CD4-positive, alpha-beta T cell (primary cell): ENCODE measurements at regions not wholly inside any gene's neighbourhood (a gene's known extent, or its start where the extent isn't known, plus 50 kb on each side); places are given as distances from the start of the nearest gene placed in this dataset.

ENCODE experiments used
- ATAC-seq: fragments of 200-7000 bp; cut with Tn5 transposase; one replicate; pipeline ENCODE4 v1.10.0; 2022; ENCODE audit warnings: mild to moderate bottlenecking; ENCODE audit not compliant: poor library complexity
- CTCF ChIA-PET: fragments of 350-600 bp; sonication (Branson Sonifier 250); formaldehyde crosslinking; loops from one replicate; lab custom pipeline; 2021; ENCODE audit warnings: antibody characterized with exemption, inconsistent platforms; lab: Charles Lee
- POLR2A ChIA-PET: fragments of 350-600 bp; sonication (Branson Sonifier 250); formaldehyde crosslinking; loops from one replicate; lab custom pipeline; 2021; ENCODE audit warnings: antibody characterized with exemption, inconsistent platforms; lab: Charles Lee
- DNase-seq, 14 experiments: peaks; one replicate each; pipeline ENCODE4 v3.0.0-alpha.2; 2013 to 2020; ENCODE audit warnings: mixed read lengths in 2 of 14
- H3K27ac ChIP-seq, 2 donors: one replicate each; pipeline versions ENCODE4 v1.5.1 to v1.7.0; 2013; ENCODE audit warnings: low read length in 2 of 2, low read depth in 1 of 2, mild to moderate bottlenecking in 1 of 2
- H3K27me3 ChIP-seq, 2 experiments: 1 replicate in 1 of 2; 2 replicates in 1 of 2; pipeline versions ENCODE4 v1.6.1 to v1.7.0; 2013; ENCODE audit warnings: low read length in 2 of 2, control low read depth in 1 of 2, mild to moderate bottlenecking in 1 of 2, moderate library complexity in 1 of 2; ENCODE audit not compliant: insufficient read depth in 2 of 2, control insufficient read depth in 1 of 2
- H3K36me3 ChIP-seq: one replicate; pipeline ENCODE4 v1.6.1; 2013; ENCODE audit warnings: low read length, control low read depth; ENCODE audit not compliant: insufficient read depth
- H3K4me1 ChIP-seq: one replicate; pipeline ENCODE4 v1.6.1; 2013; ENCODE audit warnings: low read length, control low read depth; ENCODE audit not compliant: insufficient read depth
- H3K4me3 ChIP-seq: one replicate; pipeline ENCODE4 v1.5.1; 2013; ENCODE audit warnings: mild to moderate bottlenecking, low read length, moderate library complexity
- H3K9me3 ChIP-seq, 2 experiments: 1 replicate in 1 of 2; 2 replicates in 1 of 2; pipeline versions ENCODE4 v1.6.1 to v1.7.0; 2013; ENCODE audit warnings: low read length in 2 of 2, mild to moderate bottlenecking in 2 of 2, control low read depth in 1 of 2, moderate library complexity in 1 of 2; ENCODE audit not compliant: control insufficient read depth in 1 of 2, insufficient read depth in 1 of 2
- H3K27ac Mint-ChIP-seq: one replicate; pipeline ENCODE4 v1.8.0; 2020; ENCODE audit warnings: mixed read lengths
- H3K27me3 Mint-ChIP-seq: one replicate; pipeline ENCODE4 v1.8.0; 2021; ENCODE audit warnings: mixed read lengths
- H3K36me3 Mint-ChIP-seq: one replicate; pipeline ENCODE4 v1.8.0; 2021; ENCODE audit warnings: low read depth, mixed read lengths
- H3K4me1 Mint-ChIP-seq: one replicate; pipeline ENCODE4 v1.8.0; 2021; ENCODE audit warnings: low read depth, mixed read lengths
- H3K4me3 Mint-ChIP-seq: one replicate; pipeline ENCODE4 v1.8.0; 2020; ENCODE audit warnings: mild to moderate bottlenecking, mixed read lengths
- H3K9me3 Mint-ChIP-seq: one replicate; pipeline ENCODE4 v1.8.0; 2020; ENCODE audit warnings: mixed read lengths
- intact Hi-C, 2 experiments: fragments of 100-400 bp; cut with DNase I in 1 of 2; cut with micrococcal nuclease in 1 of 2; formaldehyde crosslinking; loops; one replicate each; pipeline versions ENCODE4 v1.15.1 to v1.9.0; 2023 to 2025; cut with DNase I, micrococcal nuclease
- TF ChIP-seq, protein P1 (sequence below): fragments of 200-600 bp; IDR thresholded peaks from one replicate; pipeline ENCODE4 v1.8.0; 2022; ENCODE audit warnings: antibody characterized with exemption, mild to moderate bottlenecking

DNA sequence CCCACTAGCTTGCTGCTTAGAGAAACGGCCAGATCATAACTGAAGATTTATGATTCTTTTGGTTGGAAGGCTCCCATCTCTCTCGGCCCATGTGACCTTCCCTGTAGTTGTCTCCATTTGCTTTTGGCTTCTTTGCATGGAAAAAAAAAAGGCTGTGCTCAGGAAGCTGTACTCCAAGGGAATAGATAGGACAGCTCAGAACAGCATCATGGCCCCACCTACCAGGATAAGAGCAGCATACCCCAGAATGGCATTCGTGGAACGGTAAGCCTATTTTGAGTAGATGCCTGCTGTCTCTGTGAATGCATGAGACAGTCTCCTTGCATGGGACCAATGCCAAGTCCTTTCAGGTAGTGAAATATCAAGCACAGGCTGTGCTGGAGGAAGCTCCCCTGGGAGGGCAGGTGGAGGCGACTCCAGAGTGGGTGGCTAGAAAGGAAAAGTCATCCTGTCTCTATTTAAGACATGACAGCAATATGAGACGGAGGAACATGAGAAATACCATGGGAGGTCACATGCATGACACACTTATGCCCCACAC is 94.1 kb upstream of the AMOTL1 start:
- Mint-ChIP-seq H3K4me3 (no peak overlapping the region), H3K27ac (no peak overlapping the region), H3K36me3 (no peaks in the 10 kb centered on the region), H3K9me3 (no peaks in the 10 kb centered on the region), H3K4me1 (no peaks in the 10 kb centered on the region), H3K27me3 (no peaks in the 10 kb centered on the region)
- TF ChIP-seq, protein P1, sequence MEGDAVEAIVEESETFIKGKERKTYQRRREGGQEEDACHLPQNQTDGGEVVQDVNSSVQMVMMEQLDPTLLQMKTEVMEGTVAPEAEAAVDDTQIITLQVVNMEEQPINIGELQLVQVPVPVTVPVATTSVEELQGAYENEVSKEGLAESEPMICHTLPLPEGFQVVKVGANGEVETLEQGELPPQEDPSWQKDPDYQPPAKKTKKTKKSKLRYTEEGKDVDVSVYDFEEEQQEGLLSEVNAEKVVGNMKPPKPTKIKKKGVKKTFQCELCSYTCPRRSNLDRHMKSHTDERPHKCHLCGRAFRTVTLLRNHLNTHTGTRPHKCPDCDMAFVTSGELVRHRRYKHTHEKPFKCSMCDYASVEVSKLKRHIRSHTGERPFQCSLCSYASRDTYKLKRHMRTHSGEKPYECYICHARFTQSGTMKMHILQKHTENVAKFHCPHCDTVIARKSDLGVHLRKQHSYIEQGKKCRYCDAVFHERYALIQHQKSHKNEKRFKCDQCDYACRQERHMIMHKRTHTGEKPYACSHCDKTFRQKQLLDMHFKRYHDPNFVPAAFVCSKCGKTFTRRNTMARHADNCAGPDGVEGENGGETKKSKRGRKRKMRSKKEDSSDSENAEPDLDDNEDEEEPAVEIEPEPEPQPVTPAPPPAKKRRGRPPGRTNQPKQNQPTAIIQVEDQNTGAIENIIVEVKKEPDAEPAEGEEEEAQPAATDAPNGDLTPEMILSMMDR = no peak
- CTCF ChIA-PET = no interaction called here
- intact Hi-C loops = no loop called here
- peaks cover 0 to 5% of the 10 kb centered on the region in 2 experiments for H3K9me3 ChIP-seq
- H3K4me3 ChIP-seq = no peak overlapping the region
- H3K27ac ChIP-seq = no peak overlapping the region
- H3K27me3 ChIP-seq = peaks cover 0 to 2% of the 10 kb centered on the region in 2 experiments
- POLR2A ChIA-PET = no interaction called here
- ATAC-seq (no peak), DNase-seq (no peak)
- H3K36me3 ChIP-seq = no peaks in the 10 kb centered on the region
- H3K4me1 ChIP-seq = no peaks in the 10 kb centered on the region

DNA sequence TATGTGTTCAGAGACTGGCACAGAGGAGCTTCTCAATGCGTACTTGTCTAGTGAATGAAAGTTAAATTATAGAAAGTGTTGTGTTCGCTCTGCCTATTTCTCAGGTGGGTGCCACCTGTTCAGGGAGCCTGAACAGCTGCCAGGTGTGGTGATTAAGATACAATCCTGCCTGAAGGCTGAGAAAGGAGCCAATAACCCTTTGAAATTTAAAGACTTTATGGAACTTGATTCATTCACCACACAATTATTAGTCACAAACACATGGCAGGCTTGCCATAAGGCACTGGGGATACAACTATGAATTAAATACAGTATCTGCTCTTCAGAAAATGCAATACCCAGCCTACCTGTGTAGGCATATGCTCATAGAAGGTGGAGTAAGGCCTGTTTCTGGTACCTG is 92.9 kb upstream of the AMOTL1 start:
- no peak overlapping the region for H3K27ac Mint-ChIP-seq
- intact Hi-C loops = no loop called here
- peaks cover 0 to 5% of the 10 kb centered on the region in 2 experiments for H3K9me3 ChIP-seq
- no peaks in the 10 kb centered on the region for H3K4me1 ChIP-seq
- POLR2A ChIA-PET = no interaction called here
- no peak overlapping the region for H3K27ac ChIP-seq
- H3K27me3 Mint-ChIP-seq = no peaks in the 10 kb centered on the region
- no peaks in the 10 kb centered on the region for H3K36me3 ChIP-seq
- ATAC-seq (no peak), DNase-seq (no peak)
- no peak overlapping the region for H3K4me3 ChIP-seq
- no peaks in the 10 kb centered on the region for H3K36me3 Mint-ChIP-seq
- H3K27me3 ChIP-seq = peaks cover 2 to 3% of the 10 kb centered on the region in 2 experiments
- no peaks in the 10 kb centered on the region for H3K4me1 Mint-ChIP-seq
- TF ChIP-seq, protein P1 = no peak
- CTCF ChIA-PET = no interaction called here
- no peaks in the 10 kb centered on the region for H3K9me3 Mint-ChIP-seq
- no peak overlapping the region for H3K4me3 Mint-ChIP-seq

GRCh38 chr11:94675813-94676212 is 92.3 kb upstream of the AMOTL1 start:
- Histone ChIP-seq H3K36me3 (no peaks in the 10 kb centered on the region), H3K4me3 (no peak overlapping the region), H3K27me3 (peaks cover 2 to 3% of the 10 kb centered on the region in 2 experiments), H3K4me1 (no peaks in the 10 kb centered on the region), H3K9me3 (peaks cover 0 to 5% of the 10 kb centered on the region in 2 experiments), H3K27ac (no peak overlapping the region)
- Mint-ChIP-seq H3K9me3 (no peaks in the 10 kb centered on the region), H3K36me3 (no peaks in the 10 kb centered on the region), H3K4me1 (no peaks in the 10 kb centered on the region), H3K27me3 (no peaks in the 10 kb centered on the region), H3K4me3 (no peak overlapping the region), H3K27ac (no peak overlapping the region)
- DNase-seq = no peak
- ChIA-PET CTCF (no interaction called here), POLR2A (no interaction called here)
- TF ChIP-seq, protein P1 = no peak
- no peak for ATAC-seq
- intact Hi-C loops = no loop called here
